Mucosa of gallbladder (tissue), 1 donor: ENCODE measurements at regions not wholly inside any gene's neighbourhood (a gene's known extent, or its start where the extent isn't known, plus 50 kb on each side); places are given as distances from the start of the nearest gene placed in this dataset.
"Not testable (repeated sequence)": the region's sequence is repeated elsewhere in the genome, so short reads cannot be mapped to it uniquely, and the experiment has no call there.

Source experiments
- DNase-seq: peaks from one replicate; pipeline ENCODE4 v3.0.0-alpha.2; 2020; ENCODE audit warnings: low spot score
- donor health status: DM: no; HTN: no; CAD: no.

DNA sequence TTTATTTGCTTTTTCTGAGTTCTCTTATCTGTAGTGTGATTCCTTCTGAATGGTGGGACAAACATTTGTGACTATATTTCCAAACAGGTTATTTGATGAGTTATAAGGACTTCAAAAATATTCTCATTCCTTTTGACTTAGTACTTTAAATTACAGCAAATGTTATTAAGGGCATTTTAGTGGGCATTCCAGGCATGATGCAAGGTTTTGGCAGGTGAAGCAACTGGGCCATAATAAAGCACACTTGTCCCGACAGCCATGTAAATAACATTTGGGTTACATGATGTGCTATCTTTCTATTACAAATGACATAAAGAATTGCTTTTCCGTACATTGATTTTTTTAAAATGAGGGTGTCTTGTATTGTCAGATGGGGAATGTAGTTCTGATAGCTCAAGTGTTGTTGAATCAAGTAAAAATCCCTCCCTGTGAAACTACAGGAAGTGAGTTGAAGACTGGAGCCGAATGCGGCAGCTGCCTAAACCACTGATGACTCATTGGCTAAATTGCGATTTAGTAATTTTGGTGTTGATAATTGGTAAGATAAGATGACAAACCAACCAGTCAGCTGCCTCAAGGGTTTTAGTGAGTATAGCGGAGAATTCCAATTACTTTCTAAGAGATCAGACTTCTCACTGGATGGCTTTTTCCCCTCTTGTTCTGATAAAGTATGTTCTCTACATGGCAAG, 231.3 kb upstream of the NPY start:
- no peak for DNase-seq

DNA sequence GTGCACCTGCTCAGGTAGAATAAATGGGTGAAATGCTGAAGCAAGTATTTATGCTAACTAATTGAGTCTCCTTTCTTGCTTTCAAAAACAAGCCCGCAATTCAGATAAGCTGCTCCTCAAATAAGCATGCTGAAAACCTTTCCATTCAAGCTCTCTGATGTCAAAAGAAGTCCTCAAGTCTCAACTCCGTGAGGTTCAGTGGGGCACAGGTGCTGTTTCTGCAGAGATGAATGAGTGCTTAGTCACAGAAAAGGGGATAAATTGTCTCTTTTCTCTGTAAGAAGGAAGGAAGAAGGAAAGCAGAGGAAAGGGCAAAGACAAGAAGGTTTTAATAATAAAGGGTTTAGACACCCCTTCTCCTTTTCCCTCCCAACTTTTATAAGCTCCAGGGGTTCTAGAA, 229.8 kb upstream of the NPY start:
- DNase-seq: no peak

GRCh38 chr7:24057243-24057642, 226.7 kb upstream of the NPY start:
- DNase-seq: no peak

DNA sequence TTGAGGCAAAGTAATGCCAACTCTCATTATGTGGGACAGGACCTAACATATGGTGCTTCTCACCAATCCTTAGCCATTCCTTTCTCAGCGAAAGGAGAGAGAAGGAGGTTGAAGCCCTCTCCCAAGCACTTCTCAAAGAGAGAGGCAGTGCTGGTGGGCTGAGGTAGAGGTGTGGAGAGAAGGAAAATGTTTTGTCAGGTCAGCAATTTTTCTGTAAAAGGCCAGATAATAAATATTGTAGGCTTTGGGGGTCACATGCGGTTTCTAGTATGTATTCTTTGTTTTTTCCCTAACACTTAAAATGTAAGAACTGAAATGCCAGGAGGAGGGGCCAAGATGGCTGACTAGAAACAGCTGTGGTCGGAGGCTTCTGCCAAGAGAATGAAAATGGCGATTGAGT, 225.0 kb upstream of the NPY start:
- DNase-seq: no peak

- DNase-seq: no peak
Observed at GRCh38 chr7:24059775-24060174, 224.2 kb upstream of the NPY start.

GRCh38 chr7:24063721-24064120, 220.3 kb upstream of the NPY start:
- DNase-seq: no peak

- DNase-seq: no peak
Observed at GRCh38 chr7:24069751-24070150, 214.2 kb upstream of the NPY start.

DNA sequence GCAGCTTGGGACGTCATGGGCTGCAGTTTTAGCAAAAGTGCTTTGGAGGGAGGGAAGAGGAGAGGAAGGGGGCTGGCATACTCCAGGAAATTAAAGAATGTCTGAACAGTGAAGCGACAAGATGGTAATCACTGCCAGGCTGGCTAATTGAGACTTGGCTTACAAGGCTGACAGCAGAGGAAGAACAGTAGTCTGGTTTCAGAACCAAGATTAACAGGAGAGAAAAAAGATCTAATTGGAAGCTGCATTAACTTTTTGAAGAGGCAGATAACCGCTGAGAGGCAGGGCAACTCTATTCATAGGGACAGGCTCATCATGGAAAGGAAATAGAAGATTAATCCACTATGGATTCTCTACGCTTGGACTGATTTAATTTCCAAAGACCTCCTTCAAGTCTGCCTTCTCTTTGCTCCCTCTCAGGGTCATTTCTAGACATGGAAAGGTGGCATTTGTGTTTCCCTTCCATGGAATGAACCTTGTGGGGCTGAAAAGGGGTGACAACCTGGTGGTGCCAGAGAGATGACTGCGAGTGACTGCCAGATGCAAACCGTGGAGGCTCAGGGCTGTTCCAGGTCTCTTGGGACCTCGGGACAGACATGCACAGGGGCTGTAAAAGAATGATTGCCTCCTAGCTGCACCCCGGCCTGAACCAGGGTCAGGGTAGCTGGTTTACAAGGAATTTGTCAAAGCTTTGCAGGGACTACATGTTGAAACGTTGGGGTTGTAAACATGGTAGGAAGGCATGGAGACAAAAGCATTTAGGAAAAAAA, 210.2 kb upstream of the NPY start:
- no peak for DNase-seq

DNA sequence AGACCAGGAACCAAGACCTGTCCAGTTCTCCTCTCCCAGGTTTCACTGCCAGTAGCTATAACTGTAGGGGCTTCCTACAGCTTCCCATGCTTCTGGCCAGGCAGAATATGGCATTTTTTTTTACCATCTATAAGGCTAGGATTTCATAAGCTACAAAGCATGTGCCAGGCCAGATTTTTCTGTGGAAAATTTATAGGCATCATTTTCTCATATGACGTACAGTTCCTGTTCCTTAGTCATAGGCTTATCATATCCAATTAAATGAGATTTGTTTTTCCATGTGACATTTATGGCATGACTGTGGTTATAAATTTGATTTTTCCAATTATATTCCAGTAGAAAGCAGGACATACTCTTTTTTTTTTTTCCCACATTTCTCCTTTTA, 208.6 kb upstream of the NPY start:
- no peak for DNase-seq

DNA sequence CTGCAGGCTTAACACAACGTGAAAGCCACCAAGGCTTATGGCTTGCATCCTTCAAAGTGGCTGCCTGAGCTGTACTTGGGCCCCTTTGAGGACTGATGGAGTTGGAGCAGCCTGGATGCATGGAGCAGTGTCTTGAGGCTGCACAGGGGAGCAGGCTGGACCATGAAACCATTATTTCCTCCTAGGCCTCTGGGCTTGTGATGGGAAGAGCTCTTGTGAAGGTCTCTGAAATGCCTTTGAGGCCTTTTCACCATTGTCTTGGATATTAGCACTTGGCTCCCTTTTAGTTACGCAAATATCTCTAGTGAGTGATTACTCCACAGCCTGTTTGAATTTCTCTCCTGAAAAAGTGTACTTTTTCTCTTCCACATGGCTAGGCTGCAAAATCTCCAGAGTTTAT, 201.2 kb upstream of the NPY start:
- DNase-seq: no peak

DNA sequence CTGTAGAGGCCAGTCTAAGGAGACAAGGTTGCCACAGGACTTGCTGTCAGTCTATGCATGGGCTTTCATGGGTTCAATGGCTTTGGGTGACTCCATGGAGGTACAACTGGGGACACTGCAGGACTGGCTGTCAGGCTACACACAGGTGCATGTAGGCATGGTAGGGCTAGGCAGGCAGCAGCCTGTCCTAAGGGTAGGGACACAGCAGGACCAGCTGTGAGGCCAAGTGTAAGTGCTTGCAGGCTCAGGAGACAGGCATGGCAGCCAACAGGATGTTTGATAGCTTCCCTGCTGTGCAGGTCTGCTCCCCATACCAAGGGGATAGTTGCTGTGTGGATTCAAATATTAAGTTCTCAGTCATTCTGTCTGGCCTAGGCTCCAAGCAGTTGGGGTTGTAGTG, 181.0 kb upstream of the NPY start:
- DNase-seq: no peak

DNA sequence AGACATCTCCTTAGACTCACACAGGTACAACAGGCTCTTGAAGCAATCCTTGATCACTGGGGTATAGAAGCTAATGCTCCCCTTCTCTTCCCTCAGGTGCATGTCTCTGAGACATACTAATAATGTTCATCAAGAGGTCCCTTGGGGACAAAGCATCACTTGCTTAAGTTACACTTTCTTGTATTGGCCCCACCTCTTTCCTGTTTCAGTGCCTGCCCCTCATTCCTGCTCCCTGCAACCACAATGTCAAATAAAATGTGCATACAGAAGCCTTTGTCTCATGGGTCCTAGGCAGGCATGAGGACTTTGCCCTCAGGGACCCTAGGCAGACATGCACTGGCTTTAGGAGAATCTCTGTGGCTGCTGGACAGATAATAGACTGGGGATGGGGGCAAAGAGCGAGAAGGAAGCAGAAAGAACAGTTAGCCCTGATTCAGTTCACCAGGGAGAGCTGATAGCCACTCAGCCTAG, 175.0 kb upstream of the NPY start:
- no peak for DNase-seq

GRCh38 chr7:24110056-24110455, 173.9 kb upstream of the NPY start:
- DNase-seq: no peak

- DNase-seq: no peak
Observed at GRCh38 chr7:24113506-24113905, 170.5 kb upstream of the NPY start.

GRCh38 chr7:24115661-24116060, 168.3 kb upstream of the NPY start:
- DNase-seq: no peak

GRCh38 chr7:24117903-24118499, 166.0 kb upstream of the NPY start:
- not testable (repeated sequence) for DNase-seq

- no peak for DNase-seq
Observed at GRCh38 chr7:24119852-24120251, 164.1 kb upstream of the NPY start.

GRCh38 chr7:24123076-24123475, 160.9 kb upstream of the NPY start:
- DNase-seq: no peak

- DNase-seq: no peak
Observed at GRCh38 chr7:24125765-24126164, 158.2 kb upstream of the NPY start.

- DNase-seq: no peak
Observed at GRCh38 chr7:24127930-24128329, 156.1 kb upstream of the NPY start.

DNA sequence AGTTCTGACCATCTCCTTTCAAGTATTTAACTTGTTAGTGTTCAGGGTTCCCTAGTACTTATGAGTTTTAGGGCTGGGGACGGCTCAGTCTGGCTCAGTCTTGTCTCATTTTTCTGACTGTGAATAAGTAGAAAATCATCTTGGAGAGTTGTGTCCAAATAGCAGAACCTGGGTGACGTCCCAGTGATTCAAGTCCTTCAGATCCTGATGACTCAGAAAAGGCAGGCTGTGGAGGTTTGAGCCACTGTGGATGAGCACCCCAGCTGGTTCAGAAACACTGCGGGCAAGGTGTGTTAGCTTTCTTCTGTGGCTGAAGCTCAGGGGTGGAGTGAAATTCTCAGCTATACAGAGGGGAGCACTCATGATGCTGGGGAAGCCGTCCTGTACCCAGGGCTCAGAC, 154.4 kb upstream of the NPY start:
- DNase-seq: no peak

GRCh38 chr7:24130631-24131030, 153.4 kb upstream of the NPY start:
- DNase-seq: no peak

DNA sequence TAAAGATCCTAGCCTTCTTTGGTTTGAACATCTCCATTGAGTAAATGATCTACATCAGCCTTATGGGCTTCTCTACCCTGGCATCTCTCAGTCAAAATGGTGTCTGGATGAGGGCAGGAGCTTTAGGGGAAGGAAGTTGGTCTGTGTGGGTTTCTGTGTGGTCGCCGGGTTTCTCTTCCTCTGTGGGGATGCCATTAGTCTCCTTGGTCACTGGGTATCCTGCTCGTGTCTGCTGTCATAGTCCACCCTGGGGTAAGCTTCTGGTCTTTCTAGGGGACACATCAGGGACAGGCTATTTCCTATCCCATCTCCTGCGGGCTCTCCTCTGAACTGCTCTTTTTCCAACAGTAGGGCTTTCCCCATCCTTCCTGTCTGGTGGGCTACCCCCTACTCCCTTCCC, 150.3 kb upstream of the NPY start:
- no peak for DNase-seq
